GM21528 (cell line): ENCODE measurements at regions not wholly inside any gene's neighbourhood (a gene's known extent, or its start where the extent isn't known, plus 50 kb on each side); places are given as distances from the start of the nearest gene placed in this dataset.

Experiments used
- ATAC-seq: cut with Tn5 transposase; IDR thresholded peaks from one replicate; pipeline ENCODE4 v1.9.1; 2021; ENCODE audit warnings: mild to moderate bottlenecking, moderate library complexity; ENCODE audit not compliant: unreplicated experiment, low FRiP score

GRCh38 chr11:104830508-104830907, 67.8 kb downstream of the CASP12 start:
- ATAC-seq, result no peak

GRCh38 chr11:104830080-104830479, 68.2 kb downstream of the CASP12 start:
- no peak for ATAC-seq

- ATAC-seq, result no peak
These were observed 71.5 kb downstream of the CASP12 start for GRCh38 chr11:104826772-104827171.

- ATAC-seq, result no peak
These were observed 74.6 kb downstream of the CASP12 start for GRCh38 chr11:104823657-104824056.

- ATAC-seq, result no peak
These were observed 77.8 kb downstream of the CASP12 start for GRCh38 chr11:104820431-104820830.

GRCh38 chr11:104819603-104820002, 78.7 kb downstream of the CASP12 start:
- ATAC-seq, result no peak

- no peak for ATAC-seq
These were observed 79.2 kb downstream of the CASP12 start for GRCh38 chr11:104819107-104819506.

- no peak for ATAC-seq
These were observed 80.3 kb downstream of the CASP12 start for GRCh38 chr11:104817973-104818372.

GRCh38 chr11:104813532-104813931, 84.7 kb downstream of the CASP12 start:
- no peak for ATAC-seq

GRCh38 chr11:104812103-104812788, 86.0 kb downstream of the CASP12 start:
- ATAC-seq, result no peak

GRCh38 chr11:104803776-104804175, 94.5 kb downstream of the CASP12 start:
- ATAC-seq, result no peak

- peak; percentile 95 for ATAC-seq
These were observed 99.0 kb downstream of the CASP12 start for GRCh38 chr11:104799251-104799650.

GRCh38 chr11:104798789-104799188, 99.5 kb downstream of the CASP12 start:
- peak; percentile 60 for ATAC-seq

GRCh38 chr11:104796301-104796700, 102.0 kb downstream of the CASP12 start:
- no peak for ATAC-seq

GRCh38 chr11:104795501-104796213, 102.6 kb downstream of the CASP12 start:
- ATAC-seq, result no peak

GRCh38 chr11:104792861-104793260, 105.4 kb downstream of the CASP12 start:
- ATAC-seq, result no peak

- no peak for ATAC-seq
These were observed 106.4 kb downstream of the CASP12 start for GRCh38 chr11:104791896-104792295.

GRCh38 chr11:104784684-104785460, 113.4 kb downstream of the CASP12 start:
- ATAC-seq, result no peak

GRCh38 chr11:104783241-104783640, 115.0 kb downstream of the CASP12 start:
- no peak for ATAC-seq

GRCh38 chr11:104782377-104782754, 115.9 kb downstream of the CASP12 start:
- ATAC-seq, result no peak

GRCh38 chr11:104781719-104782376, 116.4 kb downstream of the CASP12 start:
- ATAC-seq, result no peak
